Fibroblast of gingiva (primary cell): ENCODE measurements at regions not wholly inside any gene's neighbourhood (a gene's known extent, or its start where the extent isn't known, plus 50 kb on each side); places are given as distances from the start of the nearest gene placed in this dataset.

Experiments used
- DNase-seq: peaks from one replicate; pipeline ENCODE4 v3.0.0-alpha.2; 2011; ENCODE audit warnings: low read depth

DNA sequence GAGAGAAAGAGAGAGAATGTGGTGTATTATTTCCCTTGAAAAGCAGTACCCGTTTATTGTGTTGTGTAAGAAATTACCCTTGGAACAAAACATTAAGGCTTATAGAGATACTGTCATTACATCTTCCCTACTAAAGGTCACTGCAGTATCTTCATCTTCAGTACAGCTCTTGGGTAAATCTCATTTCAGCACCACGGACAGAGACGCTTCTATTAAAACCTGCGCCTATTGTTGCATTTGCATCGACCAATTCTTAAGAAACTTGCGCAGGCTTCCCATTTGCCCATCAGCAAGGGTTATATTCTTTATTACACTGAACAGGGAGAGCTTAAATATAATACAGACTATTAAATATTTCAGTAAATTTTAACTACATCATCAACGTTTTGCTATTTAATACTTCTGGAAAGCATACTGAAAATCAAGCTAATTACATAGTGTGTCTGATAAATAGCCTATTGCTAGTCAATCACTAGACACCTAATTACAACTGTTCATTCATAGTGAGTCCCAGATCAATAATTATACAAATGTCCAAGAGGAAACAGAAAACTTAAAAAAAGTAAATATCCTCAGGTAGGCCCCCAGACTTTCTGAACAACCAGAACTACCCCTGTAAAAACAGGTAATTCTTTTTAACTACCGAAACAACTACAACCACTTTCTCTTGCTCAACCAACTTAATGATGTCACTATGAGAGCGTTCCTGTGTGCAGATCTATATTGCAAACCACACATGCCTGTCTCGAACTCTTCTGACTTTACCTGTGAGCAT, 350.6 kb downstream of the LIG4 start:
- peak; percentile 37 for DNase-seq

DNA sequence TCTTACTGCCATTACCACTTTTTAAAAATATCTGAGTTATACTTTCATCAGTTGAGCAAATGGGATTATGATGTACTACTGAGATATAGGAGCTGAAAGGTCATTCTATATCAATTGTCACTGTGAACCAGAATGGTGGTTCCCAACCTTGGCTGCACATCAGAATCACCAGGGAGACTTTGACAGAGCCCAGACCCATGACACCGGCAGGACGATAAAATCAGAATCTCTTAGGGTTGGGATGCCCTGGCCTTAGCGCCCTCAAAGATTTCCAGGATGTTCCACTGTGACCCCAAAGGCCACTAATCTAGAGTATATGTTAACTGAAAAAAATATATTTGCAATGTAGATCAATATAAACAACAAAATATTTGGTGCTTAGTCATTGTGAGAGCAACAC, 355.1 kb downstream of the LIG4 start:
- DNase-seq: no peak

DNA sequence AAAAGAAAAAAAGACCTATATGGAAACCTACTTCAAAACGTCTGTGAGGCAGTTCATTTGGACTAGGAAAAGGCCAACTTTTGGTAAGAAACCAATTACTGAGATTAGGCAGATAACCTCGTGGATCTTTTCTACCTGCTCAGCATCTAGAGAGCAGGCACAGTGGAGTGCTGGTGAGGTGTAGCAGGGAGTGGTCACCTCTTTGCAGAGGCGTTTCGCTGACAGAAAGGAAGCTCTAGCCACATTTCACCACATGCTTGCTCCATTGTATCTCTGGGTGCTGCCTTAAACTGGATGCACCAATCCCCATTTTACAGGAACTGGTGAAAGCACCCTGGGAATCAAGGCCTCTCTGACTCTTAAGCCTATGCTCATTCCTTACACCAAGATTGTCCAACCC, 360.5 kb downstream of the LIG4 start:
- no peak for DNase-seq

DNA sequence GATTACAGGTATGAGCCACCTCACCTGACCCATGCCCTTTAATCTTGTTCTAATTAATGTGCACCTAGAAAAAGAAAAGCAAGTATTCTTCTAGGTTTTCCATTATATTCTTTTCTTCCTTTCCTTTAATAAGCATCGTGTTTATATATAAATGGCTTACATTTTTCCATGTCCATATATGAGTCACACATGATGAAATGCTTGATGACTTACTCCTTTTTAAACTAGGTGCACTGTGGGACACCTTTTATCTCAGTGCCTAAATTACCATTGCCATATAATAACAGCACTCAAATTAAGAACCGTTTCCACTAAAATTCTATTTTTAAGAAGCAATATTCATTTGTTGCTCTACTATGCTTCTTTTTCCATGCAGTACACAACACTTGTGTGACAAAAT, 363.3 kb downstream of the LIG4 start:
- DNase-seq: no peak

DNA sequence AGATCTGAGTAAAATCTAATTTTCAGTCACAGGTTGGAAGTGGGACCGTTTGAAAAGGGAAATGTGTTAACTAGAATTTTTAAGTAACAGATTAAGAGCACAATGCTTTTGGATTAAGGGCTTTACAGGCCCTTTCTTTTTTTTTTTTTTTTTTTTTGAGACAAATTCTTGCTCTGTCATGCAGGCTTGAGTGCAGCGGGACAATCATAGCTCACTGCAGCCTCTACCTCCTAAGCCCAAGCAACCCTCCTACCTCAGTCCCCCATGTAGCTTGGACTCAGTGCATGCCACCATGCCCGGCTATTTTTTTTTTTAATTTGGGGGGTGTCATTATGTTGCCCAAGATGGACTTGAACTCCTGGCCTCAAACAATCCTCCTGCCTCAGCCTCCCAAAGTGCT, 363.7 kb downstream of the LIG4 start:
- DNase-seq: no peak

DNA sequence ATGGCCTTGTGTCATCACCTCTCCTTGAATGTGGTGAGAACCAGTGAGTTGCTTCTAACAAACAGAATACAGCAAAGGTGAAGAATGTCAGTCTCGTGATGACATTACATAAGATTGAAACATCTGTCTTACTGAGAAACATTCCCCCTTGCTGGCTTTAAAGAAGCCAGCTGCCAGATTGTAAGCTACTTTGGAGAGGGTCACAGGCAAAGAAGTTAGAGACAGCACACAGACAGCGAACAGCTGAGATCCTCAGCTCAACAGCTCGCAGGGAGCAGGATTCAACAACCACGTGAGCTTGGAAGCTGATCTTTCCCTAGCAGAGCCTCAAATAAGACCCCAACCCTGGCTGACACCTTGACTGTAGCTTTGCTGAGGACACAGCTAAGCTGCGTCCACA, 367.9 kb downstream of the LIG4 start:
- no peak for DNase-seq

DNA sequence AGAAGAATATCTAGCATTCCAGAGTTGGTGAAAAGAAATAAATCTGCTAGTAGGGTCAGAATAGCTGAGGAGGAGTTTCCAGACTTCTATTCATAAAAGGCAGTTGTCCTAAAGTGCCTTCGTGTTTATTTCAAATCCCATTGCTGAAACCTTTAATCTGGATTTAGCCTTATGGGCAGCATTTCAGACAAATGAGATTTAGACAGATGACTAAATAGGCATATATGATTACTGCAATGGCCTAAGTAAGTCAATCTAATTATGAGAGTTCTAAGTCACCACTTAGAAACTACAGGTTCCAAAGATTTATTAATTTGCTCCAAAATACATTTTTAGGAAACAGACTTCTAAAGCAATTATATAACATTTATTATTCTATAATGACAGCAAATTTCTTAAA, 368.7 kb downstream of the LIG4 start:
- DNase-seq: no peak

DNA sequence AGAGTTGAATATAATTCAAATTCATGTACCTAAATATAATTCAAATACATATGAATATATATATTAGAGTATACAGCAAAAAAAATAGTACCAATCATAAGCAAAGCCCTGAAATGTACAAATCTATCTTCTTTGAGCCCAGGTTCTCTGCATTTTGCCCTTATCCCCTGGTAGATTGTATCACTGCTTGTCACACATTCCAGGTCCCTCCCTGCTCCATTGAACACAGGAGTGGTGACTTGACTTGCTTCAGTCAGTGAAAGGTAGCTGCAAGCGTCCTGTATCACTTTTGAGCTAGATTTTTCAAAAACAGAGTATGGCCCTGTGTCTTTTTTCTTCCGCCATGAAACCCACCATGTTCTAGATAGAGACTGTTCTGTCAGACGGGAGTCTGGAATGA, 369.4 kb downstream of the LIG4 start:
- no peak for DNase-seq

DNA sequence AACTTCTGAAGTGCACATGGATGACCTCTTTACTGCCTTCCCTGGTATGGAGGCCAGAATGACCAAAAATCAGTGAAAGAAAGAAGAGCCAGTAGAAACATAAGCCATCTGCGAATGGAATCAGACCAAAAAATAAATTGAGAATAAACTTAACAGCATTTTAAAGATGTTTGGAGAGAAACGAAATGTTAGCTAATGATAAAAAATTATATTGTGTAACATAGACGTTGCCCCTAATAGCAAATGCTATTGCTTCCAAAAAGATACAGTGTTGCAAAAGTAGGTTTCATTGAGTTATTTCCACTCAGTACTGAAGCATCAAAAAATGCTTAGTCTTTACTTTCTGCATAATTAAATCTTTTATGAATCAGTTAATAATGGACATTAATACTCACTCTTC, 371.7 kb downstream of the LIG4 start:
- no peak for DNase-seq

DNA sequence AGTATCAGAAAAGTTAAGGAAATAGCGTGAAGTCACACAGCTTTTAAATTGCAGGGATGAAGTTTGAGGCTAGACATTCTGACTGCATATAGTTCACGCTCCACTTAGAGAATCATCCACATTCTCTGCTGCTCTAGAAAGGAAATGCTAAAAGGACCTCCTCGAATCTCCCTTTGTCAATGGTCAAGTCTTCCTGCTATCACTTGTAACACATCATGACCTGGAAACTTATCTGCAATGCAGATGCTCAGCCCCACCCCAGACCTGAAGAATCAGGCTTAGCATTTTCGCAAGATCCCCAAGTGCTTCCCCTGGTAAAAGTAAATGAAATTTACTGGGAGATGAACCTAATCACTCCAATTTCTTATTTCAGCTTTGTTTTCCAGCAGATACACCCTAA, 372.1 kb downstream of the LIG4 start:
- DNase-seq: no peak

DNA sequence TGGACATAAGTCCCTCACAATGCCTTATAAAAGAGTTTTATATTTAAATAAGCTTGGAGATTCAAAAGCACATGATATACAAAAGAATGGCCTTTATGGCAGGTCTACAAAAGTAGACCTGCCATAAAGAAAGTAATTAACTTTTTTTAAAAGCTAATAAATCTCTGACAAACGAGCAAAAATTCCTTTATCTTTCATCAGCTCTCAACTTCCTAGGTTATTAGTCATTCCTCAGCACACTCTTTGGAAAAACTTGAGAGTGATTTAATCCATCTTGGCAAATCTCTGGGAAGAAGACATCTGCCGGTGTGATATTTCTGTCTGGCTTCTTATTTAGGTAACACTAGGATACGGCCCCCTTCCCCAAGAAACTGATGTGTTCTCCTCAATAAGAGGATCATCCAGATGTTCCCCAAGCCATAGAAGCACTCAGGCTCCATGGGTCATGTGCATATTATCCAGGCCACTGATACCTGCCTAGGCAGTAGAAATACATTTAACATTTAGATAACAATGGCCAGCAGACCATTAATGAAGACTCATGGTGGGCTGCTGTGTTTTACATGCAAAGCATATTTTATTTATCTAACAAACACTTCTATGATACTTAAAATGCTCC, 372.7 kb downstream of the LIG4 start:
- DNase-seq: no peak

DNA sequence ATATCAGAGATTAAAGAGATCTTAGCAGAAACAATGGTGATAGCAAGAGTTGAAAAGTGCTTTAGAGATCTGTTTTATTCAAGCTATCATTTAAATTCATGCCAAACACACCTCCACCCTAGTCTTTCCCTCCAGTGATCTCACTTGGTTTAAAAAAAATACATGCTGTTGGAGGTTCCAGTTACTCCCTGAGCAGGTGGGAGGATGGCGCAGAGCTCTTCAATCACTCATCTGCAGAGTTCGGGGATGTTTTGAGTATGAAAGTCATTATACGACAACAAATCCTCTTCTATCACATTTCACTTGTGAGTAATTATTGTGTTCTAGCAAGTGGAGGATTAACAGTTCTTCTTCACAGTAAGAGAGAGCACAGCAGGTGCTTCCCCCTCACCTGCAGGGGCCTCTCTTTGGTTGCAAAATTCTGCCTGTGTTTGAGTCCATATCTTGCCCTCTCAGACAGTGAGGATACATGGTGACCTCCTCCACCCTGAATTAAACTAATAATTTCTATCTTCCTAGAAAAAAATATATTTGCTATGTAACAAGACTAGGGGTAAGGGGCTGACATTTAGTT, 376.7 kb downstream of the LIG4 start:
- DNase-seq: no peak

DNA sequence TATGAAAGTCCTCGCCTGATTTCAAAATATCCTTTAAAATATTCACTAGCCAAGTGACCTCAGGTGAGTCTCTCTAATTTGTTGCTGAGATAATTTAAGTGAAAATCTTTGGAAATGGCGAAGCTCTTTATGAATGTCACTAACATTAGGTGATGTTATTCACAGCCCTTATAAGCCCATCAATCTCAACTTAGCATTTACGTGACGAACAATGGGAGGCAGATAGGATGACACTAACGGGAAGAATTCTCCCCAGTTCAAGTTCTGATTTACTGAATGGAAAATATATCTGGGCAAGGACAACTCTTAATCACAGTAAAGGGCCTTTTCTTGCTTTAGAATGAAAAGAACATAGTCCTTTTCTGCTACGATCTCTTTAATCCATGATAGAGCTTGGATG, 378.7 kb downstream of the LIG4 start:
- no peak for DNase-seq

DNA sequence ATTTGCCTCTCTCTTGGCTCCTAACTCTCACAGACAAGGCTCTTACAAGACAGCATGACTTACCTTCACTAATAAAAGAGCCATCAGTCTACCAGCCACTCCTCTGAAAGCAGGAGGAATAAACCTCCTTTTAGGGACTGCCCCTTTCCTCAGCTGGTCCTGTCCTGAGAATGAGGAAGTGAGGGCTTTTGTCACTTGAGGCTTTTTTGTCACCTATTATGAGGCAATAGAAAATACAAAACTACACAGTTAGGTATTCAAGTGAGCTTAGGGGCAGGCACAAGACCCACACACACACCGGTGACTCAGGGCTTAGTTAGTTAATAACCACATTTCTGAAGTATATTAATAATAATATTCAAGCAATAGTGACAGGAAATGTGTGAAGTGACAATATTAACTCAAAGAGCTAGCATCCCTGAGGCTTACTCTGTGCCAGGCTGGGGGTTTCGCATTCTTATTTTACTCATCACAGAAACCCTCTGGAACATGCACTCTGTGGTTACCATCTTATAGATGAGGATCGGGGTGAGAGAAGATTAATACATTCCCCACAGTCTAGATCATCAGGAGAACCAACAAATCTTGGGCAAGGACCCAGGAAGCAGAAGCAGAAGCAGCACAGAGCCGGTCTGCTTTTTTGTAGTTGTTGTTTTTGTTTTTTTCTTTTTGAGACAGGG, 379.9 kb downstream of the LIG4 start:
- peak; percentile 30 for DNase-seq

DNA sequence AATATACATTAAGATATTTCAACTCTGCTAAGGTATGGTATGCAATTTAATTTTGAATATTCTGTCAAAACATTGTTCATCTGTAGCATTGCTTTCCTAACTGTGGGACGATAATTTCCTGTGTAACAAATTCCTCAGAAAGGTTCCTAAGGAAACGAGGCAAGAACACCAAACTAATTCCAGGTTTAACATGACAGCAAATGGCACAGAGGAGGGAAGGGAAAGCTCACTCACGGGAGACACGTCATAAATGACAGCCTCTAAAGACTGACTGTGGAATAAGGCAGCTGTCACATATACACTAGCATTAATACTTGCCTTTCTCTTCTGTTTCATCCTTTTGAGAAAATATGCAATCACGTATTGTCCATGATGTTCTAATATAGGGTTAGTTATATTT, 380.6 kb downstream of the LIG4 start:
- DNase-seq: no peak

DNA sequence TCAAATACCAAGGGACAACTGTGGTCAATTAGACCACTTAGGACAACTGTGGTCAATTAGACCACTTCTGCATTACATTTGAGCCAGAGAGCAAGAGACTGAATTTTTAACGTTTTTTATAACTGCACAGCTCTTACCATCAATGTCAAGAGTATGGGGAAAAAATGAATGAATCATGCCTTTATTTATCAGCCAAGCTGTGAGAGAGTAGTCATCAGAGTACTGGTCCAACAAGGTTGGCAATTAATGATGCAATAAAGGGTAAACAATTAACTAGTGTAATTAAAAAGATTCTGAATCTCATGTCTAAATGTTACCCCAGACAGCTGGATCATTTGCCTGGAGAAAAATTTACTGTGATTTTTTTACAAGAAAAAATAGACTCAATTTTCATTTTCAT, 381.1 kb downstream of the LIG4 start:
- DNase-seq: no peak

DNA sequence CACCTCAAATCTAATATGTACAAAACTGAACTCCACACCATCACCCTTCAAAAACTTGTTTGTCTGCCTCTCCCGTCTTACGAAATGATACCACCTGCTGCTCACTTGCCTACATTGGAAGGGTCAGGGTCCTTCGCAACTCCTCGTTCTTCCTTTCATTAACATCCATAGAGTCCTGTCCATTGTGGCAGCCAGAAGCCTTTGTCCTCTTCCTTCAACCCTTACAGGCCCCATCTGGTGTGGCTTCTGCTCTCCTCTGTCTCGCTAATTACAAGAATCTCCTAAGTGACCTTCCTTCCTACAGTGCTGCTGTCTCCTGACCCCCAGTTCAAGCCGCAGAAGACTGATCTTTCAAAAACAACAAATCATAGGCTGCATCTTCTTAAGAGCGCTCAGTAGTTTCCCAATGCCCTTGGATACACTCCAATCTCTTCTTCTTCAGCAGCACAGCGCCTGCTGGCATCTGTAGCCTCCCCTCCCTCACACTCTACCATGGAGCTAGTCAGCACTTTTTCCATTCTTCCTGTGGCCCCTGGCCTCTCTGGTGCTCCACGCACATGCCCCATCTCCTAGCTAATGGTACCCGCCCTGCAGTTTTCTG, 382.7 kb downstream of the LIG4 start:
- no peak for DNase-seq

DNA sequence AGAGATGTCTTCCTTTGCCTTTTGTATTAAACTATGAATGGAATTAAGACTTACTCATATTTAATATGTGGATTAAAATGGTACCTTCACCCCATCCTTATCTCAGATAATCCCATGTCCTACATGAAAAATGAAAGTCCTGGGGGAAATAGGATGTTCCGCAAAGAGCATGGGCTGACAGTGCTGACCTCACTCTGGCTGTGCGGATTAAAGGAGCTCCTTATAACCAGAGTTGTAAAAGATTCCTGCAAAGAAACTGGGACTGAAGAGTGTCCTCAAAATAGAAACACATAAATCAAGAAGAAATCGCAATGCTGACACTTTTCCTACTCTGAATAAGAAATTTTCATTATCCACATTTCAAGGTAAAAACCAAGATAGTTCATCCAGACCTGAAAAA, 384.5 kb downstream of the LIG4 start:
- no peak for DNase-seq

DNA sequence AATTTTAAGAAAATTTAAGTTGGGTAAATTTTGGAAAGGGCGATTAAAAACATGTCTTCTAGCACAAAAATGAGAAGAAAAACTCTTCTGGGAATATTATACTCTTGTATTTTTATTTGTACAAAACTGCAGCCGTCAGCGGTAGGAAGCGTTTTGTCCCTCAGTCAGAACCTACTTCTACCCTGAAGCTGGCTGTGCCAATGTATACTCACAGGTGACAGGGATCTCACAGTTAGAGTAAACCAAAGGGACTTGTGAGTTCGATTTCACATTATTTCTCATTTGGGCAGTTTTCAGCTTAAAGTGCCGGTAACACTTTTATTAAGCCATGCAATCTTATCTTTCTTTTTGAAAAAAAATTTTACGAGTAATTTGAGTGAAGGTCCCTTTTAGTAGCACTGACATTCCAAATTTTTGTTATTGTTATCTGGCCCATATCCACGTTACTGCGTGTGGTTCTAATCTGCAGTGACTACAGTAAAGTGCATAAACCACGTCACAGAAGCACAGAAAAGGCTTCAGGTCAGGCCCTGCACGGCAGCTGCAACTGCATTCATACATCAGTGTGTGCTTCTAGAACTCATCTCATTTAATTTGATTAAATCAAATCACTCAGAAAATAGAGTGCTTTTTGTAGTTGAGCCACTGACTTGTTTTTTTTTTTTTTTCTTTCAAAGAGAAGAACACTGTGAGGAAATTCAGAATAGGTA, 387.3 kb downstream of the LIG4 start:
- DNase-seq: no peak

DNA sequence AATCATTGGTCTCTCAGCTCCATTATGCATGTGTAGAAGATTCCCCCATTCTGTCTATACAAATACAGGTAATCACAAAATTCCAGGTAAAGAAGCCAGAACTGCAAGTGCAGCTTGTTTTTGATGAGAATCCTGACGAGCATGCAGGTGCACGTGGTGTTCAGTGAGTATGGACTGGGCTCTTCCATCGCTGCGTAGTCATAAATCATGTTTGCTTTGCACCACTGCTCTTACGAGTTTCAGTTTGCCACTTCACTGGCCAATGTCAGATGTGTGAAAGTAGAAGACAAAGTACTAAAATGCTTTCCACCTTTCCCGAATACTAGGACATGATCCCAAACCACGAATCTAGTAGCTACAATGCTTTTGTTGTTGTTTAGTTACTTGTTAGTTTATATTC, 390.7 kb downstream of the LIG4 start:
- DNase-seq: no peak

DNA sequence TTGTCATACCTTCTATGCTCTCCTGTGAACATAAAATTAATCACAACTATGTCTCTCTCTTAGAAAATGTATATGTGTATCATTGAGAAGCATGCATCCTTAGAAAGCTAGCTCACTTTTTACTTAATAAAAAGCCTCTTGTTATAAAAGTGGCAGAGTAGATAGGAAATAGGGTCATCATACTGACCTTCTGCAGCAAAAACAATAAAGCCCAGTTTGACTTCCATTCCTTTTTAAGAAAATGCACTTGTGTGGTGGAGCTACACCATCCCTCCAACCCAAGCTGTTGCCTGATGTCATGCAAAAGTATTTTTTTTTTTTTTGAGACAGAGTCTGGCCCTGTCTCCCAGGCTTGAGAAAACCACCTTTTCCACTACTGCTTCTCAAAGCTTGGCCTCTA, 393.3 kb downstream of the LIG4 start:
- no peak for DNase-seq

DNA sequence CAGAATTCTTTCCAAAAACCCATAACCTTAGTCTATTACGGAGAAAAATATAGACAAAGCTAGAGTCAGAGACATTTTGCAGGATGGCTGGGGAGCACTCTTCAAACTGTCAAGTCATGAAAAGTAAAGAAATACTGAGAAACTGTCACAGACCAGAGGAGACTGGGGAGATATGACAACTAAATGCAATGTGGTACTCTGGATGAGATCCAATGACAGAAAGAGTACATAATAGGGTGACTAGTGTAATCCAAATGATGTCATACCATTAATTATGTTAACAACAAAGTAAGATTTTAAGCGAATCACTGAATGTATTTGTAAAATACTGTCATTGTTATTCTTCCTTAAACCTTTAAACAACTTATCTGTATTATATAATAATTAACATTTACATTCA, 393.8 kb downstream of the LIG4 start:
- DNase-seq: no peak
